B cell (primary cell): ENCODE measurements at regions not wholly inside any gene's neighbourhood (a gene's known extent, or its start where the extent isn't known, plus 50 kb on each side); places are given as distances from the start of the nearest gene placed in this dataset.

ENCODE experiments used
- ATAC-seq: fragments of 200-7000 bp; cut with Tn5 transposase; one replicate; pipeline ENCODE4 v1.10.0; 2021; ENCODE audit warnings: low read depth, mild to moderate bottlenecking, moderate number of reproducible peaks, moderate library complexity
- CTCF ChIA-PET: fragments of 350-600 bp; sonication (Branson Sonifier 250); formaldehyde crosslinking; loops from one replicate; lab custom pipeline; 2021; ENCODE audit warnings: antibody characterized with exemption, inconsistent platforms; lab: Charles Lee
- POLR2A ChIA-PET: fragments of 350-600 bp; sonication (Branson Sonifier 250); formaldehyde crosslinking; loops from one replicate; lab custom pipeline; 2021; ENCODE audit warnings: antibody characterized with exemption; lab: Charles Lee
- DNase-seq: peaks from one replicate; pipeline ENCODE4 v3.0.0; 2013
- H2AFZ ChIP-seq: 2 replicates; pipeline ENCODE4 v1.6.1; 2012; ENCODE audit warnings: mild to moderate bottlenecking, low read depth, low read length; ENCODE audit not compliant: insufficient read depth, poor library complexity, severe bottlenecking
- H3K27ac ChIP-seq, 2 donors: 1 replicate in 1 of 2; 2 replicates in 1 of 2; pipeline ENCODE4 v1.5.1; 2012 to 2013; ENCODE audit warnings: low read length in 2 of 2, mild to moderate bottlenecking in 2 of 2, moderate library complexity in 1 of 2
- H3K27me3 ChIP-seq, 4 experiments: fragments of 200-600 bp in 1 of 4; sonication (generic) in 1 of 4; replicated peaks in 1 of 4; 1 replicate in 2 of 4; 2 replicates in 2 of 4; pipeline versions ENCODE4 v1.6.1 to v1.7.0; 2013 to 2016; ENCODE audit warnings: low read length in 3 of 4, mild to moderate bottlenecking in 2 of 4, mixed read lengths in 1 of 4, moderate library complexity in 1 of 4; ENCODE audit not compliant: insufficient read depth in 4 of 4, control insufficient read depth in 3 of 4; ENCODE audit errors: control extremely low read depth in 1 of 4
- H3K36me3 ChIP-seq, 2 experiments: replicated peaks in 1 of 2; 1 replicate in 1 of 2; 2 replicates in 1 of 2; pipeline versions ENCODE4 v1.6.1 to v1.7.1; 2013; ENCODE audit warnings: low read length in 1 of 2; ENCODE audit not compliant: insufficient read depth in 2 of 2, control insufficient read depth in 1 of 2; ENCODE audit errors: control extremely low read depth in 1 of 2, extremely low read depth in 1 of 2
- H3K4me1 ChIP-seq, 2 donors: fragments of 200-600 bp in 1 of 2; sonication (generic) in 1 of 2; 1 replicate in 1 of 2; 2 replicates in 1 of 2; pipeline versions ENCODE4 v1.5.1 to v1.6.1; 2013 to 2017; ENCODE audit warnings: low read length in 2 of 2; ENCODE audit not compliant: control insufficient read depth in 2 of 2, insufficient read depth in 2 of 2
- H3K4me2 ChIP-seq: replicated peaks from 2 replicates; pipeline ENCODE3; 2012; ENCODE audit warnings: mild to moderate bottlenecking, low read depth, low read length; ENCODE audit not compliant: poor library complexity, severe bottlenecking
- H3K4me3 ChIP-seq, 5 experiments: fragments of 200-600 bp in 1 of 5; sonication (generic) in 1 of 5; 1 replicate in 3 of 5; 2 replicates in 2 of 5; pipeline versions ENCODE4 v1.5.1 to v1.7.0; 2011 to 2016; ENCODE audit warnings: low read length in 4 of 5, mild to moderate bottlenecking in 4 of 5, low read depth in 2 of 5, control low read depth in 1 of 5, moderate library complexity in 1 of 5; ENCODE audit not compliant: insufficient read depth in 1 of 5; ENCODE audit errors: control extremely low read depth in 1 of 5, extremely low read depth in 1 of 5
- H3K79me2 ChIP-seq: fragments of 200-600 bp; sonication (generic); one replicate; pipeline ENCODE4 v1.6.0; 2016; ENCODE audit warnings: low read length; ENCODE audit not compliant: control insufficient read depth, insufficient read depth
- H3K9ac ChIP-seq: fragments of 200-600 bp; sonication (generic); 2 replicates; pipeline ENCODE4 v1.6.1; 2017; ENCODE audit warnings: mild to moderate bottlenecking, low read length, moderate library complexity
- H3K9me3 ChIP-seq, 3 donors: one replicate each; pipeline versions ENCODE4 v1.6.1 to v1.7.1; 2013; ENCODE audit warnings: low read length in 2 of 3; ENCODE audit not compliant: control insufficient read depth in 2 of 3, insufficient read depth in 1 of 3; ENCODE audit errors: control extremely low read depth in 1 of 3
- H4K20me1 ChIP-seq: 2 replicates; pipeline ENCODE4 v1.6.0; 2012; ENCODE audit warnings: mild to moderate bottlenecking, low read length; ENCODE audit not compliant: insufficient read depth, control insufficient read depth, poor library complexity, severe bottlenecking
- H3K27ac Mint-ChIP-seq: one replicate; pipeline ENCODE4 v1.8.0; 2021; ENCODE audit warnings: mixed read lengths
- H3K27me3 Mint-ChIP-seq: one replicate; pipeline ENCODE4 v1.8.0; 2021; ENCODE audit warnings: mixed read lengths
- H3K4me1 Mint-ChIP-seq: one replicate; pipeline ENCODE4 v1.8.0; 2021; ENCODE audit warnings: mixed read lengths
- H3K4me3 Mint-ChIP-seq: one replicate; pipeline ENCODE4 v1.8.0; 2021; ENCODE audit warnings: mixed read lengths
- H3K9me3 Mint-ChIP-seq: one replicate; pipeline ENCODE4 v1.8.0; 2022; ENCODE audit warnings: mixed read lengths; ENCODE audit not compliant: insufficient read depth
- EZH2 ChIP-seq: IDR thresholded peaks from 2 replicates; pipeline ENCODE4 v1.6.1; 2012; ENCODE audit warnings: borderline replicate concordance, low read depth, mild to moderate bottlenecking, moderate library complexity, low read length; ENCODE audit not compliant: insufficient read depth, poor library complexity, severe bottlenecking
- WGBS: methylation state at CpG from one replicate; pipeline ENCODE4 v1.1.5; 2013; ENCODE audit warnings: missing lambda C conversion rate; ENCODE audit not compliant: insufficient coverage; 5-methylcytosine and 5-hydroxymethylcytosine counted together
- intact Hi-C: fragments of 100-400 bp; cut with micrococcal nuclease; formaldehyde crosslinking; loops from one replicate; pipeline ENCODE4 v1.10.0; 2022
- TF ChIP-seq, protein P1 (sequence below): fragments of 200-600 bp; IDR thresholded peaks from one replicate; pipeline ENCODE4 v1.8.0; 2022; ENCODE audit warnings: antibody characterized with exemption, mild to moderate bottlenecking

DNA sequence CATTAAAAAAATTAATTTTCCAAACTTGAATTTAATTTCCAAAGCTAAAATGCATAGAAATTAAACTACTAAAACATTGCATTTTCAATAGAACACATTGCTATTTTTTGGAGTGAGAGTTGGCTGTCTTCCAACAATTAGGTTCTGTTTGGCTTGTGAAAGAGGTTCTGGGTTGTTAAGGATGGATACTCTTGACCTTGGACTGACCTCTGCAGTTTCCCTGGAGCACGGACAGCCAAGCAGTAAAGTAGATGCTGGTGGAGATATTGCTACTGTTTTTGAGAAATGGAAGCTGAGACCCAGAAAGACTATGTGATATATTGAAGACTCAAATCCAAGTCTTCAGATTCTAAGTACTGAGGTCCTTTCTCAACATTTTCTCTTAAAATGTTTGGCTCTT is 95.9 kb upstream of the CHD6 start:
- no peak overlapping the region for H3K4me2 ChIP-seq
- H3K27me3 Mint-ChIP-seq = peaks cover 35% of the 10 kb centered on the region
- ATAC-seq = no peak

DNA sequence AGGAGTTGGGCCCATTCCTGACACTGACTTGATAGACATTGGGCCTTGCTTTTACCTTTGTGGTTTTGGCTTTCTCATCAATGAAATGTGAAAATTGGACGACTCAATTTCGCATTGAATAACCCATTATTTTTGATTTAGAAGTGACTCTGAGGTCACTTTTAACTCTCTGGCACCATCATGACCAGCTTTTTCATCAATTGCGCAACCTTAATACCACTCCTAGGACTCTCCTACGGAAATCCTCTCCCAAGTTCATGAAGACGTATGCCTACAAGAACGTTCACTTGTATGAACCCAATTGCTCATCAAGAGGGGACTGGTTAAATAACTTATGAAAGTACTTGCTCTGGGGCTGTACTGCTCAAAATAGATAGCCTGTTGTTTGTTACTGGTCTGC is 86.7 kb upstream of the CHD6 start:
- intact Hi-C loops = no loop called here
- no peaks in the 10 kb centered on the region for H3K4me1 ChIP-seq
- CTCF ChIA-PET = no interaction called here
- POLR2A ChIA-PET = no interaction called here
- no peak overlapping the region for H3K9ac ChIP-seq
- ATAC-seq = no peak
- no peaks in the 10 kb centered on the region for H3K9me3 ChIP-seq
- H3K27me3 Mint-ChIP-seq = peaks cover 42% of the 10 kb centered on the region
- no peak overlapping the region for H3K4me3 Mint-ChIP-seq
- no peak overlapping the region for H3K4me3 ChIP-seq
- H3K79me2 ChIP-seq = no peaks in the 10 kb centered on the region
- H3K9me3 Mint-ChIP-seq = no peaks in the 10 kb centered on the region
- no peak overlapping the region for H3K4me2 ChIP-seq
- H3K36me3 ChIP-seq = no peaks in the 10 kb centered on the region
- H4K20me1 ChIP-seq = no peaks in the 10 kb centered on the region
- H3K27ac ChIP-seq = no peak overlapping the region
- DNase-seq = no peak
- TF ChIP-seq, protein P1, sequence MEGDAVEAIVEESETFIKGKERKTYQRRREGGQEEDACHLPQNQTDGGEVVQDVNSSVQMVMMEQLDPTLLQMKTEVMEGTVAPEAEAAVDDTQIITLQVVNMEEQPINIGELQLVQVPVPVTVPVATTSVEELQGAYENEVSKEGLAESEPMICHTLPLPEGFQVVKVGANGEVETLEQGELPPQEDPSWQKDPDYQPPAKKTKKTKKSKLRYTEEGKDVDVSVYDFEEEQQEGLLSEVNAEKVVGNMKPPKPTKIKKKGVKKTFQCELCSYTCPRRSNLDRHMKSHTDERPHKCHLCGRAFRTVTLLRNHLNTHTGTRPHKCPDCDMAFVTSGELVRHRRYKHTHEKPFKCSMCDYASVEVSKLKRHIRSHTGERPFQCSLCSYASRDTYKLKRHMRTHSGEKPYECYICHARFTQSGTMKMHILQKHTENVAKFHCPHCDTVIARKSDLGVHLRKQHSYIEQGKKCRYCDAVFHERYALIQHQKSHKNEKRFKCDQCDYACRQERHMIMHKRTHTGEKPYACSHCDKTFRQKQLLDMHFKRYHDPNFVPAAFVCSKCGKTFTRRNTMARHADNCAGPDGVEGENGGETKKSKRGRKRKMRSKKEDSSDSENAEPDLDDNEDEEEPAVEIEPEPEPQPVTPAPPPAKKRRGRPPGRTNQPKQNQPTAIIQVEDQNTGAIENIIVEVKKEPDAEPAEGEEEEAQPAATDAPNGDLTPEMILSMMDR = no peak
- H3K4me1 Mint-ChIP-seq = no peaks in the 10 kb centered on the region
- no peaks in the 10 kb centered on the region for H3K27me3 ChIP-seq
- H3K27ac Mint-ChIP-seq = no peak overlapping the region
- whole genome bisulfite sequencing = no CpG with 5 or more reads among the region's 6 CpGs
- H2AFZ ChIP-seq = no peak overlapping the region

More for the DNA sequence above, 95.9 kb upstream of the CHD6 start:
- TF ChIP-seq EZH2 = no peak
- TF ChIP-seq, protein P1 = no peak
- POLR2A ChIA-PET = no interaction called here
- H3K79me2 ChIP-seq = no peaks in the 10 kb centered on the region
- no peak overlapping the region for H3K4me3 ChIP-seq
- H3K4me3 Mint-ChIP-seq = no peak overlapping the region
- no peaks in the 10 kb centered on the region for H4K20me1 ChIP-seq
- H2AFZ ChIP-seq = no peak overlapping the region
- no peaks in the 10 kb centered on the region for H3K4me1 Mint-ChIP-seq
- intact Hi-C loops = no loop called here
- no peak overlapping the region for H3K27ac Mint-ChIP-seq
- CTCF ChIA-PET = no interaction called here
- H3K9me3 ChIP-seq = peaks cover 0 to 8% (median 0%) of the 10 kb centered on the region in 3 donors
- WGBS = 42% methylated on average over 1 of the region's 1 CpG
- no peaks in the 10 kb centered on the region for H3K4me1 ChIP-seq
- H3K9me3 Mint-ChIP-seq = peaks cover 4% of the 10 kb centered on the region
- no peaks in the 10 kb centered on the region for H3K36me3 ChIP-seq
- H3K27me3 ChIP-seq = peaks cover 0 to 15% (median 3%) of the 10 kb centered on the region in 4 experiments
- DNase-seq = no peak
- no peak overlapping the region for H3K9ac ChIP-seq
- H3K27ac ChIP-seq = no peak overlapping the region
